KMS-11 (cell line): ENCODE measurements at regions not wholly inside any gene's neighbourhood (a gene's known extent, or its start where the extent isn't known, plus 50 kb on each side); places are given as distances from the start of the nearest gene placed in this dataset.

Experiments
- H2AFZ ChIP-seq: fragments of 200-600 bp; sonication (generic); 2 replicates; pipeline ENCODE4 v1.6.1; 2016; ENCODE audit warnings: antibody characterized with exemption, mixed run types, low read depth
- H3K27ac ChIP-seq: fragments of 200-600 bp; sonication (generic); 2 replicates; pipeline ENCODE4 v1.6.1; 2016; ENCODE audit warnings: mild to moderate bottlenecking, mixed run types
- H3K27me3 ChIP-seq: fragments of 200-600 bp; sonication (generic); 2 replicates; pipeline ENCODE4 v1.6.1; 2017; ENCODE audit warnings: mild to moderate bottlenecking, low read depth, mixed run types, moderate library complexity; ENCODE audit not compliant: insufficient read depth
- H3K36me3 ChIP-seq: fragments of 200-600 bp; sonication (generic); 2 replicates; pipeline ENCODE4 v1.6.1; 2017; ENCODE audit warnings: mild to moderate bottlenecking, mixed run types; ENCODE audit not compliant: insufficient read depth
- H3K4me1 ChIP-seq: fragments of 200-600 bp; sonication (generic); 2 replicates; pipeline ENCODE4 v1.6.1; 2016; ENCODE audit warnings: mild to moderate bottlenecking, low read depth, mixed run types; ENCODE audit not compliant: poor library complexity, severe bottlenecking
- H3K4me2 ChIP-seq: fragments of 200-600 bp; sonication (generic); 2 replicates; pipeline ENCODE4 v1.7.0; 2016; ENCODE audit warnings: mild to moderate bottlenecking, mixed run types
- H3K4me3 ChIP-seq: fragments of 200-600 bp; sonication (generic); IDR thresholded peaks from 2 replicates; pipeline ENCODE4 v1.6.1; 2017; ENCODE audit warnings: low read depth, low read length, mixed read lengths; ENCODE audit not compliant: insufficient read depth
- H3K79me2 ChIP-seq: fragments of 200-600 bp; sonication (generic); 2 replicates; pipeline ENCODE4 v1.6.1; 2016; ENCODE audit warnings: low read depth, mixed run types; ENCODE audit not compliant: insufficient read depth
- H3K9ac ChIP-seq: fragments of 200-600 bp; sonication (generic); 2 replicates; pipeline ENCODE4 v1.6.1; 2016; ENCODE audit warnings: mild to moderate bottlenecking, mixed run types
- H4K20me1 ChIP-seq: fragments of 200-600 bp; sonication (generic); 2 replicates; pipeline ENCODE4 v1.6.1; 2016; ENCODE audit warnings: mild to moderate bottlenecking, mixed run types; ENCODE audit not compliant: insufficient read depth
- TF ChIP-seq, protein P1 (sequence below): fragments of 200-600 bp; sonication (generic); conservative IDR thresholded peaks from 2 replicates; pipeline ENCODE4 v1.6.1; 2017; ENCODE audit warnings: low read depth, mild to moderate bottlenecking, antibody characterized with exemption, low read length, moderate library complexity, mixed read lengths

DNA sequence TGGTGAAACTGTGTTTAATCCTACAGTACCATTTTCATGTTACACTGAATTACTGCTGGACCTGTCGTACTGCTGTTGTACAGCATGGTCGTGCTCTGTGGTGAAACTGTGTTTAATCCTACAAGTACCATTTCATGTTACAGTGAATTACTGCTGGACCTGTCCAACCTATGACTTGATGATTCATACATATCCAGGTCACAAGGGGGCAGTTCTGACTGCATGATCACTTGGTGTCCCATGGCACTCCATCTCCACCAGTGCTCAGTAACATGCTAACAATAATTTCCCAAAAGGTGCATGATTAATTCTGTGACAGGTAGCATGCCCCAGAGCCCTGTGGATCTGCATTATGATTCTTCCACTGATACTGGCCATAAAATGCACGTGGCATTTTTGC lies 101.6 kb downstream of the ADCYAP1 start:
- no peaks in the 10 kb centered on the region for H3K79me2 ChIP-seq
- no peak overlapping the region for H2AFZ ChIP-seq
- no peak overlapping the region for H3K27ac ChIP-seq
- H3K4me2 ChIP-seq = no peak overlapping the region
- TF ChIP-seq, protein P1, sequence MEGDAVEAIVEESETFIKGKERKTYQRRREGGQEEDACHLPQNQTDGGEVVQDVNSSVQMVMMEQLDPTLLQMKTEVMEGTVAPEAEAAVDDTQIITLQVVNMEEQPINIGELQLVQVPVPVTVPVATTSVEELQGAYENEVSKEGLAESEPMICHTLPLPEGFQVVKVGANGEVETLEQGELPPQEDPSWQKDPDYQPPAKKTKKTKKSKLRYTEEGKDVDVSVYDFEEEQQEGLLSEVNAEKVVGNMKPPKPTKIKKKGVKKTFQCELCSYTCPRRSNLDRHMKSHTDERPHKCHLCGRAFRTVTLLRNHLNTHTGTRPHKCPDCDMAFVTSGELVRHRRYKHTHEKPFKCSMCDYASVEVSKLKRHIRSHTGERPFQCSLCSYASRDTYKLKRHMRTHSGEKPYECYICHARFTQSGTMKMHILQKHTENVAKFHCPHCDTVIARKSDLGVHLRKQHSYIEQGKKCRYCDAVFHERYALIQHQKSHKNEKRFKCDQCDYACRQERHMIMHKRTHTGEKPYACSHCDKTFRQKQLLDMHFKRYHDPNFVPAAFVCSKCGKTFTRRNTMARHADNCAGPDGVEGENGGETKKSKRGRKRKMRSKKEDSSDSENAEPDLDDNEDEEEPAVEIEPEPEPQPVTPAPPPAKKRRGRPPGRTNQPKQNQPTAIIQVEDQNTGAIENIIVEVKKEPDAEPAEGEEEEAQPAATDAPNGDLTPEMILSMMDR = no peak
- no peaks in the 10 kb centered on the region for H3K4me1 ChIP-seq
- H3K9ac ChIP-seq = no peak overlapping the region
- H4K20me1 ChIP-seq = no peaks in the 10 kb centered on the region
- H3K4me3 ChIP-seq = no peak overlapping the region
- H3K27me3 ChIP-seq = no peaks in the 10 kb centered on the region
- H3K36me3 ChIP-seq = no peaks in the 10 kb centered on the region

DNA sequence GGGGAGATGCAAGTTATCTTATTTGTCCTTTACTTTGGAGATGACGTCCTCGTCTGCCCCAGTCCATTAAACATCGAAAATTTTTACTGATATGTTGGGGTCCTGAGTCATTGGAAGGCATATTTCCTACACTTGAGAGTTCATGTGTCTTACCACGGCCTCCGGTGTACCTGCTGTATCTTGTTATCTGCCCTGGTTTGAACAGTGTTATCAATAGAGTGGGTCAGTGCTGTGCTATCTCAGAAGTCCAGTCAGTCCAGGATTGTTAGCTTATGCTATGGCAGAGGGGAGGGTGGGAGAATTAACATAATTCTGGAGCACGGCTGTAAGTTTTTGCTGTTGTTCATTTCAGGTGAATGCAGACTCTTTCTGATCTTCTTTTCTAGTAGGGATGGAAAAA lies 102.3 kb downstream of the ADCYAP1 start:
- Histone ChIP-seq H3K27ac (no peak overlapping the region), H4K20me1 (no peaks in the 10 kb centered on the region), H3K4me3 (no peak overlapping the region), H3K4me2 (no peak overlapping the region), H3K27me3 (no peaks in the 10 kb centered on the region), H3K9ac (no peak overlapping the region), H3K79me2 (no peaks in the 10 kb centered on the region), H3K36me3 (no peaks in the 10 kb centered on the region), H2AFZ (no peak overlapping the region), H3K4me1 (no peaks in the 10 kb centered on the region)
- TF ChIP-seq, protein P1 = no peak

DNA sequence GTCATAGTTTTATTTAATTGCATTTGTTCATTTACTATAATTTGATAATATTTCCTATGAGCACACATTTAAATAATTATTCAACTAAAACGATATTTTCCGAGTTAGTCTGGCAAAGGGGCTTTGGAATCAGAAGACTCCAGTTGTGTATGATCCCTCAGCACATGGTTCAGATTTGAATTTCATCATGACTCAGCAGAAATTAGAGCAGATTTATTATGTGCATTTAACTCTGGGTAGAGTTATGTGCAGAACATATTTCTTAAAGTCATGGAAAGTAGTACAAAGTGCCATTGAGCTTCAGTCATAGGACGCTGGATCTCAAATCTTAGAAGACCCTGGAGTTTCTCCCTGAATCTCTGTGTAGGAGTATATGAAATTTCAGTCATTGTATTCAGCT lies 106.7 kb downstream of the ADCYAP1 start:
- Histone ChIP-seq H4K20me1 (no peaks in the 10 kb centered on the region), H3K79me2 (no peaks in the 10 kb centered on the region), H3K4me3 (no peak overlapping the region), H3K4me1 (no peaks in the 10 kb centered on the region), H3K27ac (no peak overlapping the region), H3K36me3 (no peaks in the 10 kb centered on the region), H2AFZ (no peak overlapping the region), H3K4me2 (no peak overlapping the region), H3K27me3 (no peaks in the 10 kb centered on the region), H3K9ac (no peak overlapping the region)
- TF ChIP-seq, protein P1 = no peak

DNA sequence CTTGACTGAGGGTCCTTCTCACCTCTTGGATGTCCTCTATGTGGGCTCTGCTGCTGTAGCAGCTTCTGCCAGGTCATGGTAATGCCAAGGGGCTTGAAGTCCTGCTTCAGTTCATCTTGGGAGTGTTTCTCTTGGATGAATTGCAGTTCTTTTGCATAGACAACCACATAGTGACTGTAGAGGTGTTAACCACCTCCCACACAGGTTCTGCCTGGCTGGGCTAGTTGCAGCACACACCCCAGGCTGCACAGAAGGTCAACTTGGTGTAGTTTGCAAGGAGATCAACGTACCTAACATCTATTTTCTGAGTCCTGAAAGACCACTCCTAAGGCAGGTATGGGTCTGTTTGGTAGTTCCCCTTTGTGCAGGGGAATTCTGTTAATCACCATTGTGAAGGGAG lies 108.1 kb downstream of the ADCYAP1 start:
- Histone ChIP-seq H3K36me3 (no peaks in the 10 kb centered on the region), H3K79me2 (no peaks in the 10 kb centered on the region), H3K4me1 (no peaks in the 10 kb centered on the region), H4K20me1 (no peaks in the 10 kb centered on the region), H3K27ac (no peak overlapping the region), H2AFZ (no peak overlapping the region), H3K4me3 (no peak overlapping the region), H3K27me3 (no peaks in the 10 kb centered on the region), H3K4me2 (no peak overlapping the region), H3K9ac (no peak overlapping the region)
- TF ChIP-seq, protein P1 = no peak

DNA sequence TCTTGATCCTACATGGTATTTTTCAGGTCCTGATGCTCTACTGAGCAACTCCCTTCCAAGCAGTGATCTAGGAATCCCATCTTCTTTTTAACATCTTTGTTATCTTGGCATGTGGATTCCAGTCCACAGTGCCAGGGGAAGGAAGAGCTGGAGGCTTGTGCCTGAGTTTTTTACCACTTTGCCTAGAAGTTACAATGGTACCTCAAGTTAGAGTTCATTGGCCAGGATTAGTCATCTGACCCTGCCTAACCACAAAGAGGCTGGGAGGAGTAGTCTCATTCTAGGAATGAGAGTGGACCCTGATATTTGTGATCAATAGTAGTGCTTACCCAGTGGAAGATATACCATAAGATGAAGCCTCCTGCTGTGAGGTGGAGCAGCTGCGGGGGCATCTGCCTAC lies 109.3 kb downstream of the ADCYAP1 start:
- H3K36me3 ChIP-seq = no peaks in the 10 kb centered on the region
- H3K79me2 ChIP-seq = no peaks in the 10 kb centered on the region
- TF ChIP-seq, protein P1 = no peak
- no peak overlapping the region for H3K4me2 ChIP-seq
- H3K27me3 ChIP-seq = no peaks in the 10 kb centered on the region
- no peaks in the 10 kb centered on the region for H3K4me1 ChIP-seq
- H2AFZ ChIP-seq = no peak overlapping the region
- H3K27ac ChIP-seq = no peak overlapping the region
- no peak overlapping the region for H3K4me3 ChIP-seq
- no peaks in the 10 kb centered on the region for H4K20me1 ChIP-seq
- no peak overlapping the region for H3K9ac ChIP-seq
